A549 (cell line): ENCODE measurements at regions not wholly inside any gene's neighbourhood (a gene's known extent, or its start where the extent isn't known, plus 50 kb on each side); places are given as distances from the start of the nearest gene placed in this dataset.
"Not testable (repeated sequence)": the region's sequence is repeated elsewhere in the genome, so short reads cannot be mapped to it uniquely, and the experiment has no call there.

Experiments
- CBX8 ChIP-seq: fragments of 200-600 bp; sonication (generic); IDR thresholded peaks from 2 replicates; pipeline ENCODE4 v1.6.1; 2016
- CTCF ChIP-seq: fragments of >200 bp; sonication (Bioruptor Twin); formaldehyde crosslinking; IDR thresholded peaks from 3 replicates; pipeline ENCODE4 v1.5.1; 2016
- ELK1 ChIP-seq: fragments of 150-350 bp; IDR thresholded peaks from 2 replicates; pipeline ENCODE4 v1.6.1; 2014; ENCODE audit warnings: low read depth, mild to moderate bottlenecking, low read length
- EP300 ChIP-seq, 2 experiments: fragments of >200 bp; sonication (Bioruptor Twin); formaldehyde crosslinking; IDR thresholded peaks; 2 replicates in 1 of 2; 3 replicates in 1 of 2; pipeline ENCODE4 v1.6.1; 2016 to 2017
- HDAC2 ChIP-seq: fragments of 200-600 bp; sonication (generic); IDR thresholded peaks from 2 replicates; pipeline ENCODE4 v1.6.1; 2016
- KDM1A ChIP-seq: fragments of 200-600 bp; sonication (generic); IDR thresholded peaks from 2 replicates; pipeline ENCODE4 v1.6.1; 2016; ENCODE audit warnings: low read depth, mild to moderate bottlenecking
- MAFK ChIP-seq: fragments of 450-650 bp; IDR thresholded peaks from 2 replicates; pipeline ENCODE4 v1.6.1; 2014; ENCODE audit not compliant: partially characterized antibody
- POLR2AphosphoS2 ChIP-seq: conservative IDR thresholded peaks from 2 replicates; pipeline ENCODE4 v1.6.1; 2012; ENCODE audit warnings: low read length, improper control_type of control experiment, inconsistent platforms
- REST ChIP-seq: fragments of 200-600 bp; sonication (generic); IDR thresholded peaks from 2 replicates; pipeline ENCODE4 v1.6.1; 2016; ENCODE audit warnings: antibody characterized with exemption, mild to moderate bottlenecking, moderate library complexity
- SMC3 ChIP-seq: fragments of >200 bp; sonication (Bioruptor Twin); formaldehyde crosslinking; IDR thresholded peaks from 3 replicates; pipeline ENCODE4 v1.6.1; 2018; ENCODE audit warnings: inconsistent platforms
- USF2 ChIP-seq: fragments of 450-650 bp; IDR thresholded peaks from 2 replicates; pipeline ENCODE4 v1.6.1; 2014; ENCODE audit warnings: antibody characterized with exemption

- TF ChIP-seq CTCF; ELK1; EP300 (IDR thresholded peaks at IDR 0.05); SMC3; USF2; REST; KDM1A; HDAC2; POLR2AphosphoS2; MAFK; CBX8: not testable (repeated sequence)
These were observed 277.3 kb upstream of the ST8SIA4 start for GRCh38 chr5:101180365-101180764.
